PC-3 (cell line): ENCODE measurements at regions not wholly inside any gene's neighbourhood (a gene's known extent, or its start where the extent isn't known, plus 50 kb on each side); places are given as distances from the start of the nearest gene placed in this dataset.
"Not testable (repeated sequence)": the region's sequence is repeated elsewhere in the genome, so short reads cannot be mapped to it uniquely, and the experiment has no call there.

Source experiments
- ATAC-seq: fragments of 200-7000 bp; cut with Tn5 transposase; 2 replicates; pipeline ENCODE4 v1.9.1; 2020; ENCODE audit warnings: mild to moderate bottlenecking, moderate library complexity
- BruUV-seq: library from RNA; stranded (reverse); fragments of 400-500 nt; replicated peaks from 2 replicates; lab custom pipeline; 2021; lab: Mats Ljungman, UMichigan
- CTCF ChIA-PET: fragments of 300-600 bp; sonication (Branson Sonifier 250); formaldehyde crosslinking; loops from one replicate; lab custom pipeline; 2022; ENCODE audit warnings: antibody characterized with exemption; lab: Charles Lee
- POLR2A ChIA-PET: fragments of 300-600 bp; sonication (Branson Sonifier 250); formaldehyde crosslinking; loops from one replicate; lab custom pipeline; 2022; ENCODE audit warnings: antibody characterized with exemption; ENCODE audit not compliant: unreplicated experiment; lab: Charles Lee
- DNase-seq: peaks from one replicate; pipeline ENCODE4 v3.0.0-alpha.2; 2015
- H2AFZ ChIP-seq: fragments of 300-600 bp; sonication (generic); 2 replicates; pipeline ENCODE4 v1.6.0; 2016; ENCODE audit warnings: antibody characterized with exemption, low read length
- H3F3A ChIP-seq: fragments of 300-600 bp; sonication (generic); one replicate; pipeline ENCODE4 v1.6.0; 2017; ENCODE audit warnings: antibody characterized with exemption, low read length, control low read depth, mild to moderate bottlenecking; ENCODE audit not compliant: unreplicated experiment
- H3K27ac ChIP-seq: fragments of 300-600 bp; sonication (generic); 2 replicates; pipeline ENCODE4 v1.5.1; 2016; ENCODE audit warnings: mild to moderate bottlenecking, low read length
- H3K27me3 ChIP-seq: fragments of 300-600 bp; sonication (generic); 2 replicates; pipeline ENCODE4 v1.6.1; 2016; ENCODE audit warnings: low read length, mixed read lengths
- H3K36me3 ChIP-seq: fragments of 300-600 bp; sonication (generic); 2 replicates; pipeline ENCODE4 v1.6.1; 2016; ENCODE audit warnings: low read depth, mixed run types, low read length, mixed read lengths
- H3K4me1 ChIP-seq: fragments of 300-600 bp; sonication (generic); 2 replicates; pipeline ENCODE4 v1.5.1; 2016; ENCODE audit warnings: low read length; ENCODE audit not compliant: insufficient read depth
- H3K4me2 ChIP-seq: fragments of 300-600 bp; sonication (generic); 2 replicates; pipeline ENCODE4 v1.6.0; 2016; ENCODE audit warnings: low read length
- H3K4me3 ChIP-seq: fragments of 300-600 bp; sonication (generic); 2 replicates; pipeline ENCODE4 v1.5.1; 2016; ENCODE audit warnings: mild to moderate bottlenecking, low read length, mixed read lengths
- H3K79me2 ChIP-seq: fragments of 300-600 bp; sonication (generic); 2 replicates; pipeline ENCODE4 v1.6.1; 2017; ENCODE audit warnings: low read length, mixed read lengths
- H3K9ac ChIP-seq: fragments of 300-600 bp; sonication (generic); 2 replicates; pipeline ENCODE4 v1.6.0; 2016; ENCODE audit warnings: mild to moderate bottlenecking, low read length
- H3K9me2 ChIP-seq: fragments of 300-600 bp; sonication (generic); replicated peaks from 2 replicates; pipeline ENCODE4 v1.6.1; 2016; ENCODE audit warnings: mixed run types, low read length, mixed read lengths
- H3K9me3 ChIP-seq: fragments of 300-600 bp; sonication (generic); 2 replicates; pipeline ENCODE4 v1.6.1; 2016; ENCODE audit warnings: low read length, mixed read lengths
- H4K20me1 ChIP-seq: fragments of 300-600 bp; sonication (generic); 2 replicates; pipeline ENCODE4 v1.6.1; 2016; ENCODE audit warnings: low read length, mixed read lengths
- EZH2 ChIP-seq: fragments of 300-600 bp; sonication (generic); IDR thresholded peaks from one replicate; pipeline ENCODE4 v1.6.1; 2017; ENCODE audit warnings: antibody characterized with exemption, mild to moderate bottlenecking, low read length; ENCODE audit not compliant: unreplicated experiment
- EZH2phosphoT487 ChIP-seq: fragments of 300-600 bp; sonication (generic); IDR thresholded peaks from 2 replicates; pipeline ENCODE4 v1.6.1; 2018; ENCODE audit warnings: mild to moderate bottlenecking, antibody characterized with exemption, low read length, borderline replicate concordance
- intact Hi-C: fragments of 100-400 bp; cut with micrococcal nuclease; formaldehyde crosslinking; loops from 2 replicates; pipeline ENCODE4 v1.9.0; 2023
- TF ChIP-seq, protein P1 (sequence below): fragments of 300-600 bp; sonication (generic); conservative IDR thresholded peaks from 2 replicates; pipeline ENCODE4 v1.5.1; 2017; ENCODE audit warnings: antibody characterized with exemption, low read depth, mild to moderate bottlenecking, low read length

- ATAC-seq = no peak
- Histone ChIP-seq H3K4me2 (no peak overlapping the region), H3K9me3 (no peaks in the 10 kb centered on the region), H3K9me2 (no peaks in the 10 kb centered on the region), H3K27me3 (no peaks in the 10 kb centered on the region), H3K9ac (no peak overlapping the region), H3K36me3 (no peaks in the 10 kb centered on the region), H3K79me2 (no peaks in the 10 kb centered on the region), H3F3A (no peaks in the 10 kb centered on the region), H3K4me1 (peaks cover 29% of the 10 kb centered on the region), H4K20me1 (no peaks in the 10 kb centered on the region), H3K27ac (no peak overlapping the region), H2AFZ (no peak overlapping the region), H3K4me3 (no peak overlapping the region)
- intact Hi-C loops = no loop called here
- BruUV-seq = no TSS peak
- no peak for TF ChIP-seq EZH2
- TF ChIP-seq, protein P1, sequence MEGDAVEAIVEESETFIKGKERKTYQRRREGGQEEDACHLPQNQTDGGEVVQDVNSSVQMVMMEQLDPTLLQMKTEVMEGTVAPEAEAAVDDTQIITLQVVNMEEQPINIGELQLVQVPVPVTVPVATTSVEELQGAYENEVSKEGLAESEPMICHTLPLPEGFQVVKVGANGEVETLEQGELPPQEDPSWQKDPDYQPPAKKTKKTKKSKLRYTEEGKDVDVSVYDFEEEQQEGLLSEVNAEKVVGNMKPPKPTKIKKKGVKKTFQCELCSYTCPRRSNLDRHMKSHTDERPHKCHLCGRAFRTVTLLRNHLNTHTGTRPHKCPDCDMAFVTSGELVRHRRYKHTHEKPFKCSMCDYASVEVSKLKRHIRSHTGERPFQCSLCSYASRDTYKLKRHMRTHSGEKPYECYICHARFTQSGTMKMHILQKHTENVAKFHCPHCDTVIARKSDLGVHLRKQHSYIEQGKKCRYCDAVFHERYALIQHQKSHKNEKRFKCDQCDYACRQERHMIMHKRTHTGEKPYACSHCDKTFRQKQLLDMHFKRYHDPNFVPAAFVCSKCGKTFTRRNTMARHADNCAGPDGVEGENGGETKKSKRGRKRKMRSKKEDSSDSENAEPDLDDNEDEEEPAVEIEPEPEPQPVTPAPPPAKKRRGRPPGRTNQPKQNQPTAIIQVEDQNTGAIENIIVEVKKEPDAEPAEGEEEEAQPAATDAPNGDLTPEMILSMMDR = no peak
- TF ChIP-seq EZH2phosphoT487 = no peak
- ChIA-PET CTCF (no interaction called here), POLR2A (no interaction called here)
- no peak for DNase-seq
These were observed 103.3 kb upstream of the DPH5 start for GRCh38 chr1:101128846-101129245.

DNA sequence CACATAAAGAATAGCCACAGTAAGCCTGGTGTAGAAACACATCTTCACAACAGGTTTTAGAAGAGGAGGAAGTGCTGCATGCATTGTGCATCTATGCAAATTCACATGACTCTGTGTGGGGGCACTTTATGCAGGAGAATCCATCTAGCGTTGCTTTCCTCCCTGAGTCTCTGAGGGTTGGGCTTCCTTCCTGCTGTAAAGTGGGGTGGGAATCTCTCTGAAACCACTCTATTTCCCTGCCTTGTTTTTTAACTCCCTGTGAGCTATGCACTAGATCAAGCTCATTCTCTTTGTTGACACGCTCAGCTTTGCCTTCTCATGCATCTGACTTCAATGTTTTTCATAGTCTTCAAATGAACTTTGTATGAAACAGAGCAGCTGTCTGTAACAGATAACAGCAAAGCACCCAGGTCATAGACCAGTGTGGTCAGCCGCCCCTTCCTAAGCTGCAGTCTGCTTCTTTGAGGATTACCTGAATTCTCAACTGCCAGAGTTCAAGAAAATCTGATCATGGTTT, 102.7 kb upstream of the DPH5 start:
- no peaks in the 10 kb centered on the region for H3K27me3 ChIP-seq
- intact Hi-C loops = no loop called here
- ATAC-seq (no peak), DNase-seq (no peak)
- TF ChIP-seq, protein P1 = no peak
- no TSS peak for BruUV-seq
- no peak overlapping the region for H3K4me3 ChIP-seq
- no peak overlapping the region for H3K9ac ChIP-seq
- no peaks in the 10 kb centered on the region for H3K79me2 ChIP-seq
- no peak overlapping the region for H3K27ac ChIP-seq
- no peaks in the 10 kb centered on the region for H3F3A ChIP-seq
- no peak overlapping the region for H2AFZ ChIP-seq
- H3K4me1 ChIP-seq = peaks cover 29% of the 10 kb centered on the region
- ChIA-PET CTCF (no interaction called here), POLR2A (no interaction called here)
- H3K9me2 ChIP-seq = no peaks in the 10 kb centered on the region
- H3K4me2 ChIP-seq = no peak overlapping the region
- no peaks in the 10 kb centered on the region for H3K9me3 ChIP-seq
- no peaks in the 10 kb centered on the region for H4K20me1 ChIP-seq
- H3K36me3 ChIP-seq = no peaks in the 10 kb centered on the region

GRCh38 chr1:101124405-101124804, 98.8 kb upstream of the DPH5 start:
- Histone ChIP-seq H3K79me2 (no peaks in the 10 kb centered on the region), H3K4me3 (no peak overlapping the region), H3K27me3 (0 out of 2 replicates have a peak, but pooled peaks cover 6% of the 10 kb centered on the region), H3K9me2 (no peaks in the 10 kb centered on the region), H3K4me2 (no peak overlapping the region), H3K9ac (no peak overlapping the region), H3F3A (no peaks in the 10 kb centered on the region), H3K4me1 (no peaks in the 10 kb centered on the region), H3K27ac (no peak overlapping the region), H4K20me1 (no peaks in the 10 kb centered on the region), H3K36me3 (no peaks in the 10 kb centered on the region), H2AFZ (no peak overlapping the region), H3K9me3 (no peaks in the 10 kb centered on the region)
- CTCF ChIA-PET = no interaction called here
- ATAC-seq (no peak), DNase-seq (peak; percentile 33)
- TF ChIP-seq EZH2phosphoT487 (no peak), EZH2 (no peak)
- TF ChIP-seq, protein P1 = no peak
- POLR2A ChIA-PET = no interaction called here
- BruUV-seq = no TSS peak
- intact Hi-C loops = no loop called here

DNA sequence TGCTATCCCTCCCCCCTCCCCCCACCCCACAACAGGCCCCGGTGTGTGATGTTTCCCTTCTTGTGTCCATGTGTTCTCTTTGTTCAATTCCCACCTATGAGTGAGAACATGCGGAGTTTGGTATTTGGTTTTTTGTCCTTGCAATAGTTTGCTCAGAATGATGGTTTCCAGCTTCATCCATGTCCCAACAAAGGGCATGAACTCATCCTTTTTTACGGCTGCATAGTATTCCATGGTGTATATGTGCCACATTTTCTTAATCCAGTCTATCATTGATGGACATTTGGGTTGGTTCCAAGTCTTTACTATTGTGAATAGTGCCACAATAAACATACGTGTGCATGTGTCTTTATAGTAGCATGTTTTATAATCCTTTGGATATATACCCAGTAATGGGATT, 98.3 kb upstream of the DPH5 start:
- H4K20me1 ChIP-seq, POLR2A ChIA-PET, H3K4me1 ChIP-seq, H3K36me3 ChIP-seq, DNase-seq, ATAC-seq, H3K9me2 ChIP-seq, H3K9ac ChIP-seq, H2AFZ ChIP-seq, H3K4me2 ChIP-seq, H3K27me3 ChIP-seq, BruUV-seq, H3K27ac ChIP-seq, intact Hi-C loops, H3F3A ChIP-seq, H3K4me3 ChIP-seq, H3K9me3 ChIP-seq, H3K79me2 ChIP-seq, CTCF ChIA-PET: not testable (repeated sequence)
